ENCODE measurements at regions not wholly inside any gene's neighbourhood (a gene's known extent, or its start where the extent isn't known, plus 50 kb on each side); places are given as distances from the start of the nearest gene placed in this dataset.

DNA sequence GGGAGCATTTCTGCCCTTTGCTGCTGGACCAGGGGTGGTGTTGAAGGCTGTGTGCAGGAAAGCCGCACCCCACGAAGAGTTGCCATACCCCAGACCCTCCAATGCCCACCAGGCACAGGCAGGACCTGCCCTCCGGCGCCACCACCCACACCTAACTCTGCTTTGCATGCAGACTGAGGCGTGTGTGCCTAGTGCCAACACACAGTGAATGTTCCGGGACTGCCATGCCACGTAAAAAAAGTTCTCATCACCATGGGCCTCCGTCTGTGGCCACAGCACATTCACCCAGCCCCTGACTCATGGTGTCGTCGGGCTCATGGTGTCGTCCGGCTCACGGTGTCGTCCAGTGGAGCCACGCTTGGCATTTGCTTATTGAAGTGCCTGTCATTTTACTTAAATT lies 184.9 kb upstream of the RAB6C start:
- DNase-seq (ENCODE audit: low read depth in 2 of 2): no peak
- Histone ChIP-seq H3K4me3 (replicated peaks in 1 of 4; ENCODE audit: control extremely low read depth in 1 of 4, insufficient read depth in 1 of 4, low read depth in 3 of 4, low read length in 4 of 4) (no peak overlapping the region), H3K4me1 (ENCODE audit: control insufficient read depth, extremely low read depth, insufficient read depth, low read length) (no peaks in the 10 kb centered on the region), H2AFZ (ENCODE audit: low read length) (no peak overlapping the region), H3K9me3 (ENCODE audit: control insufficient read depth, insufficient read depth, low read depth, low read length) (no peaks in the 10 kb centered on the region), H3K27ac (ENCODE audit: insufficient read depth, low read length) (no peak overlapping the region), H3K4me2 (ENCODE audit: extremely low read depth, insufficient read depth, low read length) (no peak overlapping the region), H3K27me3 (ENCODE audit: control insufficient read depth, insufficient read depth, low read length) (no peaks in the 10 kb centered on the region), H3K79me2 (ENCODE audit: control insufficient read depth, insufficient read depth, low read length) (no peaks in the 10 kb centered on the region), H3K36me3 (ENCODE audit: control insufficient read depth, insufficient read depth, low read length) (no peaks in the 10 kb centered on the region), H3K9ac (ENCODE audit: insufficient read depth, low read length) (no peak overlapping the region), H4K20me1 (ENCODE audit: control insufficient read depth, extremely low read depth, insufficient read depth, low read length) (no peaks in the 10 kb centered on the region)
- TF ChIP-seq CTCF (conservative IDR thresholded peaks at IDR 0.05 in 1 of 2, IDR thresholded peaks at IDR 0.05 in 1 of 2; ENCODE audit: low read depth in 1 of 2, low read length in 2 of 2) (no peak), EZH2 (IDR thresholded peaks at IDR 0.05; ENCODE audit: low read length, missing control alignments) (no peak)

DNA sequence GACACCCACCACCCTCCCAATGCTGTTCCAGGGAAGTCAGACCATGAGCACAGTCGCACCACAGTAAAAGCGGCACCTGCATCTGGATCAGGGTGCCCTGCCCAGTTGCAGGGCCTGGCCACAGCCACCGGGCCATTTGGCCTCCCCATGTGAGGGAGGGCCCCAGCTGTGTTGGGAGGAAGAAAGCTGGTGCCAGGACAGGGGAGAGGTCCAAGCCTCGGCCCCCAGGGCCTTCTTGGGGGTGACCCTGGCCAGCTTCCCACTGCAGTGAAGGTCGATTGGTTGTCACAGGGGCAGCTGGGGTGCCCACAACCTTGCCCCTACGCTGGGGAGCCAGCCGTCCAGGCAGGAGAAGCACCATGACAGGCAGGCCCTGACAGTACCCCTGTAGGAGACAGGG lies 183.2 kb upstream of the RAB6C start:
- Histone ChIP-seq H3K27me3 (ENCODE audit: control insufficient read depth, insufficient read depth, low read length) (no peaks in the 10 kb centered on the region), H3K9ac (ENCODE audit: insufficient read depth, low read length) (no peak overlapping the region), H2AFZ (ENCODE audit: low read length) (no peak overlapping the region), H3K36me3 (ENCODE audit: control insufficient read depth, insufficient read depth, low read length) (no peaks in the 10 kb centered on the region), H3K79me2 (ENCODE audit: control insufficient read depth, insufficient read depth, low read length) (no peaks in the 10 kb centered on the region), H4K20me1 (ENCODE audit: control insufficient read depth, extremely low read depth, insufficient read depth, low read length) (no peaks in the 10 kb centered on the region), H3K4me3 (replicated peaks in 1 of 4; ENCODE audit: control extremely low read depth in 1 of 4, insufficient read depth in 1 of 4, low read depth in 3 of 4, low read length in 4 of 4) (no peak overlapping the region), H3K4me2 (ENCODE audit: extremely low read depth, insufficient read depth, low read length) (no peak overlapping the region), H3K27ac (ENCODE audit: insufficient read depth, low read length) (no peak overlapping the region), H3K4me1 (ENCODE audit: control insufficient read depth, extremely low read depth, insufficient read depth, low read length) (no peaks in the 10 kb centered on the region), H3K9me3 (ENCODE audit: control insufficient read depth, insufficient read depth, low read depth, low read length) (no peaks in the 10 kb centered on the region)
- no peak for DNase-seq (ENCODE audit: low read depth in 2 of 2)
- TF ChIP-seq CTCF (conservative IDR thresholded peaks at IDR 0.05 in 1 of 2, IDR thresholded peaks at IDR 0.05 in 1 of 2; ENCODE audit: low read depth in 1 of 2, low read length in 2 of 2): no peak
- no peak for TF ChIP-seq EZH2 (IDR thresholded peaks at IDR 0.05; ENCODE audit: low read length, missing control alignments)

DNA sequence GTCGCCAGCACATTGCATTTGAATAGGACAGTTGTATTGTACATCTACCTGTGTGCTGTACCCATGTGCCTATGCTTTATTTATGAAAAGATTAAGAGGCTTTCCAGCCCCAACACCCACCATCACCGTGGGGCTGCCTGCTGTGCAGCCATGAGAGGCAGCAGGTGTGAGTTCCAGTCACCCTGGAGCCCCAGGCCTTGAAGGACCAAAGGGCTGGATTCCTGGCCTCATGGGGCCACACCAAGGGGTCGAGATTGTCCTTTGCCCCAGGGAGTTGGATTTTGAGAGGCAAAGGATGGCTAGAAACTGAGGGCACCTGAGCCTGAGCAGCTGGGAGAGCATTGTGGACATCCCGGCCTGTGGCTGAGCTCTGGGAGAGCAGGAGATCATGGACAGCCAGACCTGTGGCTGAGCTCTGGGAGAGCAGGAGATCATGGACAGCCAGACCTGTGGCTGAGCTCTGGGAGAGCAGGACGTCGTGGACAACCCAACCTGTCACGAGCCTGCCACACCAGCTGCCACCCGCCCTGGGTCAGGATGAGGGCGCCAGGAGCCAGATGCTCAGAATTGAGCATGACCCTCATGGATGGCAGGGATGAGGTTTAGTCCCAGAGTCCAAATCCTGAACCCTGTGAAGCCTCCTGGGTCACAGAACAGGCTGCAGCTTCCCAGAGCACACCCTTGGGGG lies 182.5 kb upstream of the RAB6C start:
- no peak overlapping the region for H3K4me3 ChIP-seq (replicated peaks in 1 of 4; ENCODE audit: control extremely low read depth in 1 of 4, insufficient read depth in 1 of 4, low read depth in 3 of 4, low read length in 4 of 4)
- no peaks in the 10 kb centered on the region for H3K4me1 ChIP-seq (ENCODE audit: control insufficient read depth, extremely low read depth, insufficient read depth, low read length)
- no peak overlapping the region for H3K27ac ChIP-seq (ENCODE audit: insufficient read depth, low read length)
- no peak for TF ChIP-seq CTCF (conservative IDR thresholded peaks at IDR 0.05 in 1 of 2, IDR thresholded peaks at IDR 0.05 in 1 of 2; ENCODE audit: low read depth in 1 of 2, low read length in 2 of 2)
- TF ChIP-seq EZH2 (IDR thresholded peaks at IDR 0.05; ENCODE audit: low read length, missing control alignments): no peak
- no peak overlapping the region for H3K9ac ChIP-seq (ENCODE audit: insufficient read depth, low read length)
- no peaks in the 10 kb centered on the region for H4K20me1 ChIP-seq (ENCODE audit: control insufficient read depth, extremely low read depth, insufficient read depth, low read length)
- DNase-seq (ENCODE audit: low read depth in 2 of 2): no peak
- H2AFZ ChIP-seq (ENCODE audit: low read length): no peak overlapping the region
- no peak overlapping the region for H3K4me2 ChIP-seq (ENCODE audit: extremely low read depth, insufficient read depth, low read length)
- no peaks in the 10 kb centered on the region for H3K36me3 ChIP-seq (ENCODE audit: control insufficient read depth, insufficient read depth, low read length)
- no peaks in the 10 kb centered on the region for H3K79me2 ChIP-seq (ENCODE audit: control insufficient read depth, insufficient read depth, low read length)
- no peaks in the 10 kb centered on the region for H3K9me3 ChIP-seq (ENCODE audit: control insufficient read depth, insufficient read depth, low read depth, low read length)
- no peaks in the 10 kb centered on the region for H3K27me3 ChIP-seq (ENCODE audit: control insufficient read depth, insufficient read depth, low read length)
